Stomach (tissue), 4 donors: ENCODE measurements at regions not wholly inside any gene's neighbourhood (a gene's known extent, or its start where the extent isn't known, plus 50 kb on each side); places are given as distances from the start of the nearest gene placed in this dataset.

ENCODE experiments used
- EP300 ChIP-seq: sonication (generic); formaldehyde crosslinking; IDR thresholded peaks from one replicate; pipeline ENCODE4 v1.6.1; 2017; ENCODE audit warnings: antibody characterized with exemption
- POLR2A ChIP-seq, 4 donors: fragments of 450-650 bp; IDR thresholded peaks; one replicate each; pipeline ENCODE4 v1.6.1; 2016; ENCODE audit warnings: antibody characterized with exemption in 4 of 4, control low read depth in 2 of 4, mild to moderate bottlenecking in 1 of 4, moderate library complexity in 1 of 4
- POLR2AphosphoS5 ChIP-seq, 3 donors: sonication (generic); formaldehyde crosslinking; IDR thresholded peaks; one replicate each; pipeline ENCODE4 v1.6.1; 2016; ENCODE audit warnings: antibody characterized with exemption in 3 of 3
- TF ChIP-seq, protein P1 (sequence below), 7 experiments: fragments of 450-650 bp in 4 of 7; fragments of 200-600 bp in 3 of 7; sonication (generic) in 3 of 7; IDR thresholded peaks; one replicate each; pipeline ENCODE4 v1.5.1; 2016 to 2019; ENCODE audit warnings: antibody characterized with exemption in 7 of 7, control low read depth in 2 of 7, mild to moderate bottlenecking in 1 of 7

DNA sequence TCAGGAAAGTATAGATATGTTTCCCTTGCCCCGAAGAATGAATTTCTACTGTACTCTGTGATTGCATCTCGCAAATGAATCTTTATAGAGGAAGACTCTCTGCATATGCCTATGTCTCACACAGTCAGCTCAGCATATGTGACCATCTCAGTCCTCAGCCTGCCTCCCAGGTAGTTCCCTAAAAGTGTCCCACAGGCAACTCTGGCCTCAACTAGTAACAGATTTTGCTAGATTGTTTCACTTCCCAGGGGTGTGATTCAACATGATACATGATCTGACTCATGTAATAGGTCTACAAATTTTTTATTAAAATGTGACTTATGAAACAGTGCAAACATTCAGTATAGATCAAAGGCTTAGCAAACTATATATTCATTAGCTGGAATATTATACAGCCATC, 296.6 kb upstream of the CRIM1 start:
- TF ChIP-seq, protein P1, sequence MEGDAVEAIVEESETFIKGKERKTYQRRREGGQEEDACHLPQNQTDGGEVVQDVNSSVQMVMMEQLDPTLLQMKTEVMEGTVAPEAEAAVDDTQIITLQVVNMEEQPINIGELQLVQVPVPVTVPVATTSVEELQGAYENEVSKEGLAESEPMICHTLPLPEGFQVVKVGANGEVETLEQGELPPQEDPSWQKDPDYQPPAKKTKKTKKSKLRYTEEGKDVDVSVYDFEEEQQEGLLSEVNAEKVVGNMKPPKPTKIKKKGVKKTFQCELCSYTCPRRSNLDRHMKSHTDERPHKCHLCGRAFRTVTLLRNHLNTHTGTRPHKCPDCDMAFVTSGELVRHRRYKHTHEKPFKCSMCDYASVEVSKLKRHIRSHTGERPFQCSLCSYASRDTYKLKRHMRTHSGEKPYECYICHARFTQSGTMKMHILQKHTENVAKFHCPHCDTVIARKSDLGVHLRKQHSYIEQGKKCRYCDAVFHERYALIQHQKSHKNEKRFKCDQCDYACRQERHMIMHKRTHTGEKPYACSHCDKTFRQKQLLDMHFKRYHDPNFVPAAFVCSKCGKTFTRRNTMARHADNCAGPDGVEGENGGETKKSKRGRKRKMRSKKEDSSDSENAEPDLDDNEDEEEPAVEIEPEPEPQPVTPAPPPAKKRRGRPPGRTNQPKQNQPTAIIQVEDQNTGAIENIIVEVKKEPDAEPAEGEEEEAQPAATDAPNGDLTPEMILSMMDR (IDR thresholded peaks at IDR 0.05): no peak
- TF ChIP-seq POLR2A (IDR thresholded peaks at IDR 0.05) (no peak), POLR2AphosphoS5 (IDR thresholded peaks at IDR 0.05) (no peak), EP300 (no peak)
